ENCODE measurements at regions not wholly inside any gene's neighbourhood (a gene's known extent, or its start where the extent isn't known, plus 50 kb on each side); places are given as distances from the start of the nearest gene placed in this dataset.

GRCh38 chr13:39970177-39970846 is 314.9 kb downstream of the COG6 start:
- TF ChIP-seq CTCF (IDR thresholded peaks at IDR 0.05; ENCODE audit: low read depth, low read length) (no peak), POLR2A (IDR thresholded peaks at IDR 0.05; ENCODE audit: extremely low read depth, insufficient read length) (no peak)

Measured in NB4 (cell line).